ENCODE measurements at regions not wholly inside any gene's neighbourhood (a gene's known extent, or its start where the extent isn't known, plus 50 kb on each side); places are given as distances from the start of the nearest gene placed in this dataset.

DNA sequence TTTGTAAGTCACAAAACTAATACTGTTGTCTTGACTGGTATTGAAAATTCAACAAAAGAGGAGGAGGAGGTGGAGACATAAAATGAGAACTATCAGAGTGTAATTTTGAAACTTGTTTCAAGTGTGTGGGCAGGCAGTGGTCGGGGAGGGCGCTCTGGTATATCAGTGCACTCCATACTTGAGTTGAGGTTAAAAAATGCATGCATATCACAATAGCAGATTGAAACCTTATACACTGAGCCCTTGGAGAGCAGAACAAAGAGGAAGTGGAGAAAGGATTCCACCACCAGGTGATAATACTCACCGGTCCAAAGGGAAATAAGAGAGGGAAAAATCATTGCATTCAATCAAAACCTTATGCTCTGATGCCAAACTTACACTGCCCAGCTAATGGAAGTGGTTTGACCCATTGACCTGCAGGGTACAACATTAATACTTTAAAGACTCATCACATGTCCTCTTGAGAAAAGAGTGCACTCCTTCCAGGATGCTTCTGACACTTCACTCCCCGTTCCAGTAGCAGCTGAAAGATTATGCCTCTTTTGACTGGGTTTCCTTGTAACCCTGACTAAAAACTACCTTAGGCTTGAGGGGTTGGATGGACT, 79.5 kb upstream of the FAM169A start (continued):
- TF ChIP-seq, protein P1, sequence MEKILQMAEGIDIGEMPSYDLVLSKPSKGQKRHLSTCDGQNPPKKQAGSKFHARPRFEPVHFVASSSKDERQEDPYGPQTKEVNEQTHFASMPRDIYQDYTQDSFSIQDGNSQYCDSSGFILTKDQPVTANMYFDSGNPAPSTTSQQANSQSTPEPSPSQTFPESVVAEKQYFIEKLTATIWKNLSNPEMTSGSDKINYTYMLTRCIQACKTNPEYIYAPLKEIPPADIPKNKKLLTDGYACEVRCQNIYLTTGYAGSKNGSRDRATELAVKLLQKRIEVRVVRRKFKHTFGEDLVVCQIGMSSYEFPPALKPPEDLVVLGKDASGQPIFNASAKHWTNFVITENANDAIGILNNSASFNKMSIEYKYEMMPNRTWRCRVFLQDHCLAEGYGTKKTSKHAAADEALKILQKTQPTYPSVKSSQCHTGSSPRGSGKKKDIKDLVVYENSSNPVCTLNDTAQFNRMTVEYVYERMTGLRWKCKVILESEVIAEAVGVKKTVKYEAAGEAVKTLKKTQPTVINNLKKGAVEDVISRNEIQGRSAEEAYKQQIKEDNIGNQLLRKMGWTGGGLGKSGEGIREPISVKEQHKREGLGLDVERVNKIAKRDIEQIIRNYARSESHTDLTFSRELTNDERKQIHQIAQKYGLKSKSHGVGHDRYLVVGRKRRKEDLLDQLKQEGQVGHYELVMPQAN (conservative IDR thresholded peaks at IDR 0.05), result no peak
- peak in 1 of 2 experiments; percentile 32; a peak in 1 of 4 replicates for TF ChIP-seq IKZF2 (IDR thresholded peaks at IDR 0.05)
- TF ChIP-seq ZBTB4 (CRISPR knock-in tag; IDR thresholded peaks at IDR 0.05), result no peak
- no peak for TF ChIP-seq GABPA (IDR thresholded peaks at IDR 0.05; ENCODE audit: low read depth)
- TF ChIP-seq, protein P2, sequence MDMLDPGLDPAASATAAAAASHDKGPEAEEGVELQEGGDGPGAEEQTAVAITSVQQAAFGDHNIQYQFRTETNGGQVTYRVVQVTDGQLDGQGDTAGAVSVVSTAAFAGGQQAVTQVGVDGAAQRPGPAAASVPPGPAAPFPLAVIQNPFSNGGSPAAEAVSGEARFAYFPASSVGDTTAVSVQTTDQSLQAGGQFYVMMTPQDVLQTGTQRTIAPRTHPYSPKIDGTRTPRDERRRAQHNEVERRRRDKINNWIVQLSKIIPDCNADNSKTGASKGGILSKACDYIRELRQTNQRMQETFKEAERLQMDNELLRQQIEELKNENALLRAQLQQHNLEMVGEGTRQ (IDR thresholded peaks at IDR 0.05; ENCODE audit: borderline replicate concordance, low read depth, low read length), result no peak
- TF ChIP-seq, protein P3, sequence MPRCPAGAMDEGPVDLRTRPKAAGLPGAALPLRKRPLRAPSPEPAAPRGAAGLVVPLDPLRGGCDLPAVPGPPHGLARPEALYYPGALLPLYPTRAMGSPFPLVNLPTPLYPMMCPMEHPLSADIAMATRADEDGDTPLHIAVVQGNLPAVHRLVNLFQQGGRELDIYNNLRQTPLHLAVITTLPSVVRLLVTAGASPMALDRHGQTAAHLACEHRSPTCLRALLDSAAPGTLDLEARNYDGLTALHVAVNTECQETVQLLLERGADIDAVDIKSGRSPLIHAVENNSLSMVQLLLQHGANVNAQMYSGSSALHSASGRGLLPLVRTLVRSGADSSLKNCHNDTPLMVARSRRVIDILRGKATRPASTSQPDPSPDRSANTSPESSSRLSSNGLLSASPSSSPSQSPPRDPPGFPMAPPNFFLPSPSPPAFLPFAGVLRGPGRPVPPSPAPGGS (IDR thresholded peaks at IDR 0.05; ENCODE audit: borderline replicate concordance, insufficient read depth, low read depth, low read length, poor library complexity, severe bottlenecking), result no peak
- TF ChIP-seq MYC (IDR thresholded peaks at IDR 0.05; ENCODE audit: insufficient read depth, insufficient read length, insufficient replicate concordance, low read length, severe bottlenecking), result no peak
- TF ChIP-seq, protein P4, sequence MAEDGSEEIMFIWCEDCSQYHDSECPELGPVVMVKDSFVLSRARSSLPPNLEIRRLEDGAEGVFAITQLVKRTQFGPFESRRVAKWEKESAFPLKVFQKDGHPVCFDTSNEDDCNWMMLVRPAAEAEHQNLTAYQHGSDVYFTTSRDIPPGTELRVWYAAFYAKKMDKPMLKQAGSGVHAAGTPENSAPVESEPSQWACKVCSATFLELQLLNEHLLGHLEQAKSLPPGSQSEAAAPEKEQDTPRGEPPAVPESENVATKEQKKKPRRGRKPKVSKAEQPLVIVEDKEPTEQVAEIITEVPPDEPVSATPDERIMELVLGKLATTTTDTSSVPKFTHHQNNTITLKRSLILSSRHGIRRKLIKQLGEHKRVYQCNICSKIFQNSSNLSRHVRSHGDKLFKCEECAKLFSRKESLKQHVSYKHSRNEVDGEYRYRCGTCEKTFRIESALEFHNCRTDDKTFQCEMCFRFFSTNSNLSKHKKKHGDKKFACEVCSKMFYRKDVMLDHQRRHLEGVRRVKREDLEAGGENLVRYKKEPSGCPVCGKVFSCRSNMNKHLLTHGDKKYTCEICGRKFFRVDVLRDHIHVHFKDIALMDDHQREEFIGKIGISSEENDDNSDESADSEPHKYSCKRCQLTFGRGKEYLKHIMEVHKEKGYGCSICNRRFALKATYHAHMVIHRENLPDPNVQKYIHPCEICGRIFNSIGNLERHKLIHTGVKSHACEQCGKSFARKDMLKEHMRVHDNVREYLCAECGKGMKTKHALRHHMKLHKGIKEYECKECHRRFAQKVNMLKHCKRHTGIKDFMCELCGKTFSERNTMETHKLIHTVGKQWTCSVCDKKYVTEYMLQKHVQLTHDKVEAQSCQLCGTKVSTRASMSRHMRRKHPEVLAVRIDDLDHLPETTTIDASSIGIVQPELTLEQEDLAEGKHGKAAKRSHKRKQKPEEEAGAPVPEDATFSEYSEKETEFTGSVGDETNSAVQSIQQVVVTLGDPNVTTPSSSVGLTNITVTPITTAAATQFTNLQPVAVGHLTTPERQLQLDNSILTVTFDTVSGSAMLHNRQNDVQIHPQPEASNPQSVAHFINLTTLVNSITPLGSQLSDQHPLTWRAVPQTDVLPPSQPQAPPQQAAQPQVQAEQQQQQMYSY (CRISPR knock-in tag; IDR thresholded peaks at IDR 0.05), result no peak
- TF ChIP-seq KLF5 (IDR thresholded peaks at IDR 0.05; ENCODE audit: partially characterized antibody), result no peak
- no peak for TF ChIP-seq PAX5 (IDR thresholded peaks at IDR 0.05; ENCODE audit: borderline replicate concordance, low read depth, low read length)
- TF ChIP-seq RB1 (IDR thresholded peaks at IDR 0.05; ENCODE audit: borderline replicate concordance), result no peak
- TF ChIP-seq TARDBP (IDR thresholded peaks at IDR 0.05; ENCODE audit: borderline replicate concordance), result no peak
- no peak for TF ChIP-seq MTA3 (IDR thresholded peaks at IDR 0.05; ENCODE audit: borderline replicate concordance, low read length)
- TF ChIP-seq NRF1 (conservative IDR thresholded peaks at IDR 0.05; ENCODE audit: low read depth, low read length), result no peak
- no peak for TF ChIP-seq EED (IDR thresholded peaks at IDR 0.05; ENCODE audit: low read depth)
- TF ChIP-seq NFXL1 (IDR thresholded peaks at IDR 0.05; ENCODE audit: borderline replicate concordance), result no peak
- TF ChIP-seq CHD2 (IDR thresholded peaks at IDR 0.05; ENCODE audit: borderline replicate concordance, low read depth, low read length), result no peak
- TF ChIP-seq NFYA (IDR thresholded peaks at IDR 0.05; ENCODE audit: borderline replicate concordance, low read depth, low read length), result no peak
- peak; percentile 73; the same call in 1 of the 2 replicates for TF ChIP-seq SPI1 (IDR thresholded peaks at IDR 0.05; ENCODE audit: borderline replicate concordance, insufficient read depth, low read depth, low read length)
